Thyroid gland (tissue), 4 donors: ENCODE measurements at regions not wholly inside any gene's neighbourhood (a gene's known extent, or its start where the extent isn't known, plus 50 kb on each side); places are given as distances from the start of the nearest gene placed in this dataset.

Source experiments
- CTCF ChIP-seq, 6 experiments: fragments of 200-600 bp in 3 of 6; fragments of 450-650 bp in 3 of 6; sonication (generic) in 3 of 6; IDR thresholded peaks; one replicate each; pipeline ENCODE4 v1.5.1; 2016 to 2019; ENCODE audit warnings: antibody characterized with exemption in 6 of 6, mild to moderate bottlenecking in 2 of 6, inconsistent platforms in 1 of 6, moderate library complexity in 1 of 6
- POLR2A ChIP-seq, 2 donors: fragments of 450-650 bp; IDR thresholded peaks; one replicate each; pipeline ENCODE4 v1.6.1; 2017; ENCODE audit warnings: antibody characterized with exemption in 2 of 2, mild to moderate bottlenecking in 2 of 2, moderate library complexity in 1 of 2

DNA sequence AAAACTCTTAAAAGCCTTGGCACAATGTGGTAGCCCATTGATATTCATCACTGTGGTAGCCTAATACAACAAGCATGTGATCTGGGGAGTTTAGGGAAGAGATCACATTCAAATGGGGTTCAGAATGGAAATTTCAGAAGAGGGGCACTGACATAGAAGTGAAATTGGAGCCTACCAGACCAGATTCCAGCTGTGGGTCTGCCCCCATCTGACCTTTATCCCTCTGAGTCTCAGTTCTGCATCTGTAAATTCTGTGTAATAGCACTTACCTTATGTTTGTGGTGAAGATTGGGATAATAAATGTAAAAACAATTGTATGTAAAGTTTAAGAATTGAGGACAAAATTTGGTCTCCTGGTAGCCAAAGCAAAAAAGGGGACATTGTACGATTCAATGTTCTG is 320.4 kb upstream of the BOD1L1 start:
- TF ChIP-seq CTCF (IDR thresholded peaks at IDR 0.05) = no peak
- no peak for TF ChIP-seq POLR2A (IDR thresholded peaks at IDR 0.05)
